ENCODE measurements at regions not wholly inside any gene's neighbourhood (a gene's known extent, or its start where the extent isn't known, plus 50 kb on each side); places are given as distances from the start of the nearest gene placed in this dataset.
A peak's percentile ranks its signal among the peaks of the same experiment; 100 is the strongest.
"Not testable (repeated sequence)": the region's sequence is repeated elsewhere in the genome, so short reads cannot be mapped to it uniquely, and the experiment has no call there.

DNA sequence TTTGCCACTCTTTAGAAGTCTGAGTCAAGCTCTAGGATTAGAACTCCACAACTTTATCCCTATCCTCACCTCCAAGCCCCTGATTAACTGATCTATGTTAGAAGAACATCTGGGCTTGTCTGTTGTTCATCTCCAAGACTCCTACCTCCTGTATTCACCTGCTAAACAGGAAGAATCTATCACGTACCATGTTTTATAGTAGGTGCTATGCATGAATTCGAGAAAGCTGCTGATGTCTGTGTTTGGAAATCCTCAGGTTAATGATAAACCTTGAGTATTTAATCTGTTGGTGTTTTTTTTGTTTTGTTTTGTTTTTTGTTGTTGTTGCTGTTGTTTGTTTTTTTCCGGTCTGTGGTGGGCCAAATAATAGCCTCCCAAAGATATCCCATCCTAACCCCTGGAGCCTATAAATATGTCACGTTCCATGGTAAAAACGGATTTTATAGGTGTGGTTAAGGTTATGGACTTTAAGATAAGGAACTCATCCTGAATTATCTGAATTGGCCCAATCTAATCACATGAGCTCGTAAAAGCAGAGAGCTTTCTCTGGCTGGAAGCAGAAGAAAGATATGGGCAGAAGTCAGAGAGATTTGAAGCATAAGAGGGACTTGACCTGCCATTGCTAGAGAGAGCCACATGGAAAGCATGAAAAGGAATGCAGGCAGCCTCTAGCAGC lies 101.2 kb upstream of the DUSP21 start:
- 61% methylated on average over 6 of the region's 6 CpGs for WGBS (ENCODE audit: missing lambda C conversion rate)
- ATAC-seq, result no peak
- ChIA-PET CTCF (no interaction called here), POLR2A (no interaction called here)
- no peak overlapping the region for H3K4me3 ChIP-seq
- no peak overlapping the region for H3K4me2 ChIP-seq
- no peak for DNase-seq (ENCODE audit: low read depth in 1 of 2, low spot score in 1 of 2)
- FAIRE-seq, result no peak
- TF ChIP-seq MAX (IDR thresholded peaks at IDR 0.05), result no peak
- no peak for TF ChIP-seq SREBF2 (IDR thresholded peaks at IDR 0.05)
- no peak for TF ChIP-seq RFX5 (IDR thresholded peaks at IDR 0.05)
- TF ChIP-seq GATA3 (IDR thresholded peaks at IDR 0.05; ENCODE audit: borderline replicate concordance), result no peak
- no peak for TF ChIP-seq MAFK (IDR thresholded peaks at IDR 0.05; ENCODE audit: partially characterized antibody)
- TF ChIP-seq, protein P1, sequence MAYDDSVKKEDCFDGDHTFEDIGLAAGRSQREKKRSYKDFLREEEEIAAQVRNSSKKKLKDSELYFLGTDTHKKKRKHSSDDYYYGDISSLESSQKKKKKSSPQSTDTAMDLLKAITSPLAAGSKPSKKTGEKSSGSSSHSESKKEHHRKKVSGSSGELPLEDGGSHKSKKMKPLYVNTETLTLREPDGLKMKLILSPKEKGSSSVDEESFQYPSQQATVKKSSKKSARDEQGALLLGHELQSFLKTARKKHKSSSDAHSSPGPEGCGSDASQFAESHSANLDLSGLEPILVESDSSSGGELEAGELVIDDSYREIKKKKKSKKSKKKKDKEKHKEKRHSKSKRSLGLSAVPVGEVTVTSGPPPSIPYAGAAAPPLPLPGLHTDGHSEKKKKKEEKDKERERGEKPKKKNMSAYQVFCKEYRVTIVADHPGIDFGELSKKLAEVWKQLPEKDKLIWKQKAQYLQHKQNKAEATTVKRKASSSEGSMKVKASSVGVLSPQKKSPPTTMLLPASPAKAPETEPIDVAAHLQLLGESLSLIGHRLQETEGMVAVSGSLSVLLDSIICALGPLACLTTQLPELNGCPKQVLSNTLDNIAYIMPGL (CRISPR knock-in tag; IDR thresholded peaks at IDR 0.05; ENCODE audit: borderline replicate concordance), result no peak
- no peak for TF ChIP-seq CHD2 (IDR thresholded peaks at IDR 0.05; ENCODE audit: low read length, partially characterized antibody)
- no peak for TF ChIP-seq ZC3H11A (IDR thresholded peaks at IDR 0.05)
- no peak for TF ChIP-seq HDAC2 (IDR thresholded peaks at IDR 0.05)
- TF ChIP-seq CHD4 (IDR thresholded peaks at IDR 0.05; ENCODE audit: borderline replicate concordance), result no peak
- TF ChIP-seq RCOR1 (IDR thresholded peaks at IDR 0.05; ENCODE audit: low read depth, low read length), result no peak
- no peak for TF ChIP-seq NPAS2 (CRISPR knock-in tag; IDR thresholded peaks at IDR 0.05; ENCODE audit: borderline replicate concordance)
- no peak for TF ChIP-seq CEBPB (IDR thresholded peaks at IDR 0.05)
- TF ChIP-seq ZNF302 (CRISPR knock-in tag; IDR thresholded peaks at IDR 0.05), result no peak
- TF ChIP-seq, protein P2, sequence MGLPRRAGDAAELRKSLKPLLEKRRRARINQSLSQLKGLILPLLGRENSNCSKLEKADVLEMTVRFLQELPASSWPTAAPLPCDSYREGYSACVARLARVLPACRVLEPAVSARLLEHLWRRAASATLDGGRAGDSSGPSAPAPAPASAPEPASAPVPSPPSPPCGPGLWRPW (IDR thresholded peaks at IDR 0.05), result no peak
- no peak for TF ChIP-seq KDM5A (IDR thresholded peaks at IDR 0.05)
- no peak for TF ChIP-seq POLR2AphosphoS2 (conservative IDR thresholded peaks at IDR 0.05; ENCODE audit: low read length)
- TF ChIP-seq FOSL2 (IDR thresholded peaks at IDR 0.05), result no peak
- no peak for TF ChIP-seq FOSL2 (CRISPR knock-in tag; IDR thresholded peaks at IDR 0.05)
- no peak for TF ChIP-seq HOXA7 (CRISPR knock-in tag; IDR thresholded peaks at IDR 0.05)
- no peaks in the 10 kb centered on the region for H3K9me3 ChIP-seq
- no peaks in the 10 kb centered on the region for H3K4me1 ChIP-seq
- no peak overlapping the region for H3K27ac ChIP-seq

GRCh38 chrX:44741859-44742258 lies 102.0 kb upstream of the DUSP21 start:
- POLR2A ChIA-PET; FAIRE-seq; DNase-seq (ENCODE audit: low read depth in 1 of 2, low spot score in 1 of 2); H3K4me3 ChIP-seq; H3K4me1 ChIP-seq; CTCF ChIA-PET; H3K4me2 ChIP-seq; H3K27ac ChIP-seq; H3K9me3 ChIP-seq; ATAC-seq: not testable (repeated sequence)
- peak; percentile 26 for TF ChIP-seq ZC3H11A (IDR thresholded peaks at IDR 0.05)
- WGBS (ENCODE audit: missing lambda C conversion rate), result 75% methylated on average over 6 of the region's 7 CpGs

GRCh38 chrX:44741458-44741857 lies 102.4 kb upstream of the DUSP21 start:
- 83% methylated on average over 3 of the region's 6 CpGs for WGBS (ENCODE audit: missing lambda C conversion rate)
- H3K4me1 ChIP-seq; FAIRE-seq; POLR2A ChIA-PET; H3K4me3 ChIP-seq; ATAC-seq; H3K4me2 ChIP-seq; CTCF ChIA-PET; H3K9me3 ChIP-seq; H3K27ac ChIP-seq; DNase-seq (ENCODE audit: low read depth in 1 of 2, low spot score in 1 of 2): not testable (repeated sequence)

DNA sequence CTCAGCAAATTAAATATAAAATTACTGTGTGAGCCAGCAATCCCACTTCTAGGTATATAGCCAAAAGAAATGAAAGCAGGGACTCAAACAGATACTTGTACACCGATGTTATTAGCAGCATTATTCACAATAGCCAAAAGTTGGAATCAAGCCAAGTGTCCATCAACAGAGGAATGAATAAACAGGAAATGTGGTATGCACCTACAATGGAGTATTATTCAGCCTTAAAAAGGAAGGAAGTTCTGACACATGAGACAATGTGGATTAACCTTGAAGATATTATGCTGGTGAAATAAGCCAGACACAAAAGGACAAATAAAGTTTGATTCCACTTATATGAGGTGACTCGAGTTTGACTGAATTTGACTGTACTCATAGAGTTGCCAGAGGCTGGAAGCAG lies 108.3 kb upstream of the DUSP21 start:
- no peaks in the 10 kb centered on the region for H3K4me1 ChIP-seq
- FAIRE-seq (no peak), ATAC-seq (no peak), DNase-seq (ENCODE audit: low read depth in 1 of 2, low spot score in 1 of 2) (no peak)
- no peak overlapping the region for H3K4me2 ChIP-seq
- CTCF ChIA-PET, result no interaction called here
- POLR2A ChIA-PET, result no interaction called here
- no peak overlapping the region for H3K4me3 ChIP-seq
- H3K9me3 ChIP-seq, result no peaks in the 10 kb centered on the region
- 49% methylated on average over 2 of the region's 2 CpGs for WGBS (ENCODE audit: missing lambda C conversion rate)
- H3K27ac ChIP-seq, result no peak overlapping the region
- TF ChIP-seq USF2 (IDR thresholded peaks at IDR 0.05) (no peak), EP300 (IDR thresholded peaks at IDR 0.05) (no peak), MAZ (IDR thresholded peaks at IDR 0.05; ENCODE audit: borderline replicate concordance, low read depth, low read length) (no peak), CBX2 (IDR thresholded peaks at IDR 0.05; ENCODE audit: borderline replicate concordance, low read depth) (no peak), HOXA7 (CRISPR knock-in tag; IDR thresholded peaks at IDR 0.05) (no peak), CBX8 (IDR thresholded peaks at IDR 0.05) (no peak), POLR2A (IDR thresholded peaks at IDR 0.05; ENCODE audit: low read length) (no peak), ZSCAN20 (CRISPR knock-in tag; IDR thresholded peaks at IDR 0.05) (no peak), RARB (CRISPR knock-in tag; IDR thresholded peaks at IDR 0.05) (no peak), BHLHE40 (IDR thresholded peaks at IDR 0.05; ENCODE audit: low read depth, low read length) (no peak), SMC3 (IDR thresholded peaks at IDR 0.05) (no peak)
- TF ChIP-seq, protein P3, sequence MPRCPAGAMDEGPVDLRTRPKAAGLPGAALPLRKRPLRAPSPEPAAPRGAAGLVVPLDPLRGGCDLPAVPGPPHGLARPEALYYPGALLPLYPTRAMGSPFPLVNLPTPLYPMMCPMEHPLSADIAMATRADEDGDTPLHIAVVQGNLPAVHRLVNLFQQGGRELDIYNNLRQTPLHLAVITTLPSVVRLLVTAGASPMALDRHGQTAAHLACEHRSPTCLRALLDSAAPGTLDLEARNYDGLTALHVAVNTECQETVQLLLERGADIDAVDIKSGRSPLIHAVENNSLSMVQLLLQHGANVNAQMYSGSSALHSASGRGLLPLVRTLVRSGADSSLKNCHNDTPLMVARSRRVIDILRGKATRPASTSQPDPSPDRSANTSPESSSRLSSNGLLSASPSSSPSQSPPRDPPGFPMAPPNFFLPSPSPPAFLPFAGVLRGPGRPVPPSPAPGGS (IDR thresholded peaks at IDR 0.05), result no peak
